K562 (cell line): ENCODE measurements at regions not wholly inside any gene's neighbourhood (a gene's known extent, or its start where the extent isn't known, plus 50 kb on each side); places are given as distances from the start of the nearest gene placed in this dataset.

Experiments
- ATAC-seq: fragments of 200-7000 bp; cut with Tn5 transposase; 3 replicates; pipeline ENCODE4 v1.9.1; 2020; ENCODE audit warnings: moderate library complexity
- BruUV-seq: library from RNA; stranded (reverse); fragments of 400-500 nt; replicated peaks from 2 replicates; lab custom pipeline; 2021; lab: Mats Ljungman, UMichigan
- CTCF ChIA-PET: fragments of 300-600 bp; formaldehyde crosslinking; extraction: SDS; loops from one replicate; lab custom pipeline; 2021; ENCODE audit warnings: low intra/inter-chr PET ratio; lab: Yijun Ruan, JAX
- POLR2A ChIA-PET: fragments of 300-600, 350-650 bp; sonication (Branson Sonifier 250); formaldehyde crosslinking; extraction: SDS; loops from one replicate; lab custom pipeline; 2021; ENCODE audit warnings: antibody characterized with exemption, inconsistent platforms; lab: Yijun Ruan, JAX
- DNase-seq, 4 experiments: peaks; one replicate each; pipeline versions ENCODE4 v3.0.0 to v3.0.0-alpha.2; 2011 to 2018; ENCODE audit warnings: low spot score in 3 of 4, mixed read lengths in 3 of 4; ENCODE audit errors: extremely low read depth in 1 of 4
- FAIRE-seq: peaks from 2 replicates; lab custom pipeline; 2011; peaks lifted over from hg19 to GRCh38; lab: Jason Lieb, UNC
- H2AFZ ChIP-seq: 2 replicates; pipeline ENCODE4 v1.6.0; 2011; ENCODE audit warnings: low read depth, low read length, control low read depth, inconsistent platforms
- H3K27ac ChIP-seq: fragments of 200-600 bp; 3 replicates; pipeline ENCODE4 v1.8.0; 2011; ENCODE audit warnings: low read depth, mild to moderate bottlenecking, control low read depth, inconsistent platforms, low read length, moderate library complexity, mixed read lengths; ENCODE audit errors: extremely low read depth
- H3K27me3 ChIP-seq, 2 experiments: fragments of 300-600 bp in 1 of 2; 2 replicates in 1 of 2; 3 replicates in 1 of 2; pipeline versions ENCODE4 v1.6.0 to v1.8.0; 2011; ENCODE audit warnings: inconsistent platforms in 2 of 2, low read length in 2 of 2, mild to moderate bottlenecking in 1 of 2, mixed read lengths in 1 of 2, moderate library complexity in 1 of 2; ENCODE audit not compliant: control insufficient read depth in 2 of 2, insufficient read depth in 2 of 2
- H3K36me3 ChIP-seq: fragments of 300-600 bp; 3 replicates; pipeline ENCODE4 v1.8.0; 2011; ENCODE audit warnings: mild to moderate bottlenecking, low read length, inconsistent platforms; ENCODE audit not compliant: control insufficient read depth, insufficient read depth
- H3K4me1 ChIP-seq, 2 experiments: fragments of 200-600 bp in 1 of 2; replicated peaks in 1 of 2; 2 replicates in 1 of 2; 3 replicates in 1 of 2; pipeline versions ENCODE4 v1.5.1 to v1.8.0; 2011; ENCODE audit warnings: inconsistent platforms in 2 of 2, low read length in 2 of 2, mild to moderate bottlenecking in 1 of 2, mixed read lengths in 1 of 2, moderate library complexity in 1 of 2; ENCODE audit not compliant: control insufficient read depth in 2 of 2, insufficient read depth in 2 of 2
- H3K4me2 ChIP-seq: 2 replicates; pipeline ENCODE4 v1.6.1; 2011; ENCODE audit warnings: low read length, control low read depth, inconsistent platforms, mixed read lengths; ENCODE audit not compliant: insufficient read depth
- H3K4me3 ChIP-seq: fragments of 200-600 bp; sonication (generic), shearing (Covaris generic); 2 replicates; pipeline ENCODE4 v1.5.1; 2016; ENCODE audit warnings: control low read depth, inconsistent platforms
- H3K79me2 ChIP-seq: fragments of 200-600 bp; 3 replicates; pipeline ENCODE4 v1.8.0; 2011; ENCODE audit warnings: low read length, inconsistent platforms; ENCODE audit not compliant: control insufficient read depth, insufficient read depth
- H3K9ac ChIP-seq, 2 experiments: 2 replicates each; pipeline versions ENCODE4 v1.6.0 to v1.6.1; 2011; ENCODE audit warnings: low read depth in 2 of 2, low read length in 2 of 2, control low read depth in 1 of 2, inconsistent platforms in 1 of 2, mild to moderate bottlenecking in 1 of 2, mixed read lengths in 1 of 2; ENCODE audit not compliant: insufficient read depth in 1 of 2
- H3K9me1 ChIP-seq: one replicate; pipeline ENCODE4 v1.6.0; 2011; ENCODE audit warnings: inconsistent platforms, mild to moderate bottlenecking, low read length, moderate library complexity; ENCODE audit not compliant: control insufficient read depth, insufficient read depth
- H3K9me3 ChIP-seq: replicated peaks from 2 replicates; pipeline ENCODE4 v1.5.1; 2011; ENCODE audit warnings: low read depth, low read length, inconsistent platforms; ENCODE audit not compliant: control insufficient read depth, insufficient read depth
- H4K20me1 ChIP-seq: replicated peaks from 2 replicates; pipeline ENCODE4 v1.6.1; 2011; ENCODE audit warnings: low read length, inconsistent platforms, mixed read lengths; ENCODE audit not compliant: control insufficient read depth, insufficient read depth
- AFF1 ChIP-seq, 2 experiments: fragments of 450-650 bp; IDR thresholded peaks; 2 replicates each; pipeline ENCODE4 v1.6.1; 2018; ENCODE audit warnings: mild to moderate bottlenecking in 2 of 2, low read depth in 1 of 2; ENCODE audit not compliant: partially characterized antibody in 2 of 2
- CHD2 ChIP-seq: IDR thresholded peaks from 2 replicates; pipeline ENCODE4 v1.6.1; 2011; ENCODE audit warnings: low read depth, low read length
- CTBP1 ChIP-seq: fragments of 450-650 bp; IDR thresholded peaks from 2 replicates; pipeline ENCODE4 v1.6.1; 2016; ENCODE audit warnings: borderline replicate concordance
- NCOA4 ChIP-seq: fragments of 450-650 bp; IDR thresholded peaks from 2 replicates; pipeline ENCODE4 v1.6.1; 2018; ENCODE audit warnings: mild to moderate bottlenecking; ENCODE audit not compliant: partially characterized antibody
- POLR2H ChIP-seq: IDR thresholded peaks from 2 replicates; pipeline ENCODE4 v1.6.1; 2016; ENCODE audit warnings: missing genetic modification characterization, low read depth, mild to moderate bottlenecking, control low read depth, missing compliant biosample characterization, moderate library complexity
- SMARCE1 ChIP-seq: fragments of 450-650 bp; IDR thresholded peaks from 2 replicates; pipeline ENCODE4 v1.7.1; 2016; ENCODE audit warnings: mild to moderate bottlenecking
- ZNF512 ChIP-seq: IDR thresholded peaks from 2 replicates; pipeline ENCODE4 v1.6.1; 2016; ENCODE audit warnings: missing genetic modification characterization, missing compliant biosample characterization
- WGBS: fragments of 100-300 bp; shearing (Covaris generic); methylation state at CpG from one replicate; pipeline ENCODE4 v1.1.6; 2016; ENCODE audit warnings: low coverage, mixed read lengths; ENCODE audit not compliant: insufficient coverage; ENCODE audit errors: missing lambda C conversion rate; 5-methylcytosine and 5-hydroxymethylcytosine counted together
- in situ Hi-C: fragments of 300-500 bp; cut with MboI; formaldehyde crosslinking; loops from 4 replicates; pipeline ENCODE4 v1.15.0; 2018; ENCODE audit warnings: inconsistent platforms, mixed read lengths
- intact Hi-C: fragments of 100-400 bp; cut with micrococcal nuclease; formaldehyde crosslinking; loops from 2 replicates; pipeline ENCODE4 v1.14.2; 2022

GRCh38 chr22:48948575-48949170 lies 879.0 kb downstream of the BRD1 start:
- ChIA-PET POLR2A (no interaction called here), CTCF (no interaction called here)
- TF ChIP-seq SMARCE1 (no peak), CTBP1 (no peak), NCOA4 (no peak), CHD2 (no peak), POLR2H (no peak), AFF1 (IDR thresholded peaks at IDR 0.05; ENCODE audit: low read depth in 1 of 2, partially characterized antibody in 2 of 2) (no peak), ZNF512 (tag) (no peak)
- H3K27me3 ChIP-seq: peaks cover 0 to 13% of the 10 kb centered on the region in 2 experiments; a peak in 1 of 5 replicates
- H3K9me1 ChIP-seq: no peaks in the 10 kb centered on the region
- no peaks in the 10 kb centered on the region for H3K36me3 ChIP-seq
- BruUV-seq: no TSS peak
- no peak for FAIRE-seq
- in situ Hi-C loops (no loop called here), intact Hi-C loops (no loop called here)
- ATAC-seq: no peak
- H3K4me2 ChIP-seq: no peak overlapping the region
- H3K79me2 ChIP-seq: no peaks in the 10 kb centered on the region
- no peak for DNase-seq
- 9% methylated on average over 3 of the region's 6 CpGs for WGBS
- H3K4me1 ChIP-seq: no peaks in the 10 kb centered on the region
- H3K9ac ChIP-seq: no peak overlapping the region
- H3K4me3 ChIP-seq: no peak overlapping the region
- no peak overlapping the region for H2AFZ ChIP-seq
- no peaks in the 10 kb centered on the region for H3K9me3 ChIP-seq
- H3K27ac ChIP-seq: no peak overlapping the region
- H4K20me1 ChIP-seq: 0 out of 2 replicates have a peak, but pooled peaks cover under 1% of the 10 kb centered on the region
